ENCODE measurements at regions not wholly inside any gene's neighbourhood (a gene's known extent, or its start where the extent isn't known, plus 50 kb on each side); places are given as distances from the start of the nearest gene placed in this dataset.

GRCh38 chr5:91499943-91500531, 116.9 kb upstream of the ARRDC3 start:
- DNase-seq (ENCODE audit: low read depth, low spot score) = no peak
- Histone ChIP-seq H3K79me2 (ENCODE audit: control insufficient read depth, insufficient read depth, low read length) (no peaks in the 10 kb centered on the region), H3K9me3 (replicated peaks; ENCODE audit: control insufficient read depth, insufficient read depth, low read length) (no peaks in the 10 kb centered on the region), H3K4me2 (ENCODE audit: control insufficient read depth, insufficient read depth) (no peak overlapping the region), H3K27me3 (replicated peaks in 1 of 2; ENCODE audit: control insufficient read depth in 2 of 2, insufficient read depth in 2 of 2, low read length in 1 of 2) (no peaks in the 10 kb centered on the region), H3K9ac (ENCODE audit: control insufficient read depth, insufficient read depth, low read length) (no peak overlapping the region), H3K4me3 (no peak overlapping the region), H4K20me1 (ENCODE audit: control insufficient read depth, insufficient read depth) (no peaks in the 10 kb centered on the region), H3K4me1 (ENCODE audit: control insufficient read depth, insufficient read depth, low read length) (no peaks in the 10 kb centered on the region), H3K36me3 (ENCODE audit: control insufficient read depth in 2 of 2, insufficient read depth in 2 of 2, low read length in 1 of 2) (no peaks in the 10 kb centered on the region), H2AFZ (ENCODE audit: control insufficient read depth, low read depth, low read length) (no peak overlapping the region), H3K27ac (ENCODE audit: control insufficient read depth, insufficient read depth) (no peak overlapping the region)
- SMC1A ChIA-PET (ENCODE audit: uncharacterized antibody, unreplicated experiment) = interaction anchor here (1.3 kb wide), 1 partner anchor 44 kb away, joined by 3 read pairs; no protein-coding TSS in a partner anchor
- FAIRE-seq = peak; percentile 56
- WGBS (ENCODE audit: insufficient coverage, insufficient replicate concordance, low lambda C conversion rate, missing lambda C conversion rate) = 0% methylated on average over 2 of the region's 2 CpGs
- POLR2A ChIA-PET = no interaction called here
- peak; percentile 76 for ATAC-seq
- intact Hi-C loops (cut with micrococcal nuclease; ENCODE audit: unreplicated experiment) (loop anchor here (5.0 to 10.0 kb wide), 2 partner anchors 142 to 425 kb away; no protein-coding TSS in a partner anchor), in situ Hi-C loops (cut with MboI) (no loop called here)
- RAD21 ChIA-PET (ENCODE audit: unreplicated experiment) = no interaction called here
- CTCF ChIA-PET = interaction anchor here (1.0 to 3.5 kb wide), 8 partner anchors 8 to 142 kb away, joined by 3 to 17 read pairs (median 6); no protein-coding TSS in a partner anchor
- no TSS peak for BruUV-seq (replicated peaks)
- TF ChIP-seq GABPA (IDR thresholded peaks at IDR 0.05; ENCODE audit: low read depth) (no peak), YY1 (IDR thresholded peaks at IDR 0.05; ENCODE audit: low read depth, low read length) (no peak), CHD2 (IDR thresholded peaks at IDR 0.05; ENCODE audit: borderline replicate concordance, low read depth, low read length) (no peak), E2F4 (IDR thresholded peaks at IDR 0.05; ENCODE audit: low read depth, low read length) (no peak), CHD1 (IDR thresholded peaks at IDR 0.05; ENCODE audit: low read depth, low read length) (no peak), CUX1 (IDR thresholded peaks at IDR 0.05; ENCODE audit: insufficient replicate concordance, low read depth, low read length) (no peak), FOS (IDR thresholded peaks at IDR 0.05; ENCODE audit: borderline replicate concordance, extremely low read depth, insufficient read length) (no peak), SKIL (IDR thresholded peaks at IDR 0.05; ENCODE audit: low read depth, poor library complexity, severe bottlenecking) (no peak), BHLHE40 (IDR thresholded peaks at IDR 0.05; ENCODE audit: borderline replicate concordance in 1 of 2, low read depth in 2 of 2, low read length in 1 of 2) (no peak), TBL1XR1 (IDR thresholded peaks at IDR 0.05; ENCODE audit: low read depth, low read length) (no peak), RFX5 (IDR thresholded peaks at IDR 0.05; ENCODE audit: low read depth, low read length) (no peak), HDGF (IDR thresholded peaks at IDR 0.05) (no peak), NR2C1 (IDR thresholded peaks at IDR 0.05) (no peak), DPF2 (IDR thresholded peaks at IDR 0.05) (no peak), ELK1 (IDR thresholded peaks at IDR 0.05; ENCODE audit: low read depth, low read length) (no peak)

Data from GM12878 (cell line).